K562 (cell line): ENCODE measurements at regions not wholly inside any gene's neighbourhood (a gene's known extent, or its start where the extent isn't known, plus 50 kb on each side); places are given as distances from the start of the nearest gene placed in this dataset.

ENCODE experiments used
- FOXJ2 ChIP-seq: fragments of 200-800 bp; sonication (Bioruptor generic); IDR thresholded peaks from 2 replicates; pipeline ENCODE4 v1.6.1; 2016; ENCODE audit warnings: missing genetic modification characterization, missing compliant biosample characterization
- FOXK2 ChIP-seq, 2 experiments: fragments of 450-650 bp; IDR thresholded peaks in 1 of 2; conservative IDR thresholded peaks in 1 of 2; 2 replicates each; pipeline ENCODE4 v1.6.1; 2016; ENCODE audit warnings: low read depth in 2 of 2, mild to moderate bottlenecking in 1 of 2
- GATAD2A ChIP-seq: fragments of 450-650 bp; IDR thresholded peaks from 2 replicates; pipeline ENCODE4 v1.6.1; 2017
- ZNF507 ChIP-seq: conservative IDR thresholded peaks from 2 replicates; pipeline ENCODE4 v1.6.1; 2017; ENCODE audit warnings: missing genetic modification characterization, missing compliant biosample characterization
- TF ChIP-seq, protein P1 (sequence below), 2 experiments: fragments of 450-650 bp; formaldehyde crosslinking in 1 of 2; IDR thresholded peaks; 2 replicates each; pipeline versions ENCODE4 v1.4.0 to v1.6.1; 2014 to 2020; ENCODE audit warnings: mild to moderate bottlenecking in 2 of 2, borderline replicate concordance in 1 of 2, low read depth in 1 of 2

DNA sequence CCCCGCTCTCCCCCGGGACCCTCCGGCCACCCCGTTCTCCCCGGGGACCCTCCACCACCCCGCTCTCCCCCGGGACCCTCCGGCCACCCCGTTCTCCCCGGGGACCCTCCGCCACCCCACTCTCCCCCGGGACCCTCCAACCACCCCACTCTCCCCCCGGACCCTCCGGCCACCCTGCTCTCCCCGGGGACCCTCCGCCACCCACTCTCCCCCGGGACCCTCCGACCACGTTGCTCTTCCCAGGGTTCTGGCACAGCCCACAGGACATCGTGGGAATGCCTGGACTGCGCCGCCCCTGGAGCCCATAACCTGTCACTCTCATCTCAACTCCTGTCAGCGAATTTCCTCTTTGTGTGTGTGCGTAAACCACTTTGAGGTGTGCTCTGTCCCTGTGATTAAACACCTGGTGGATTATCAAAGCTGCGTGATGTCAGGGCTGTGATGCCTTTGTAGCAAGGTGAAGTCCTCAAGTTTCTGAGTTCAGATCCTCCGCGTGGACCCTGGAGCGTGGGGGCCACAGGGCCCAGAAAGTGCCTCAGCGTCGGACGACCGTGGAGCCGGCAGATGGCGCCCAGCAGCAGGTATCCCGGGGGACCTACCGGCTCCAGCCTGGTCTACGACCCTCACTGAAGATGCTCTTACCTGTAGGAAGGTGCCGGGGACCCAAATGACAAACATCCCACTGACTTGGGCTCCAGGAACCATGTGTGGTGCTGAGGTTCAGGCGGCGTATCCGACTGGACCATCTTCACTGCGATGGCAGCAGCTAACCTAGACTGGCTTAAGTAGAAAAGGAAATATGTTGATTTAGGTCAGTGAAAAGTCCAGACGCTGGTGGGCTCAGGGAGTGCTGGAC, 63.2 kb upstream of the GALNT9 start (continued):
- TF ChIP-seq, protein P1, sequence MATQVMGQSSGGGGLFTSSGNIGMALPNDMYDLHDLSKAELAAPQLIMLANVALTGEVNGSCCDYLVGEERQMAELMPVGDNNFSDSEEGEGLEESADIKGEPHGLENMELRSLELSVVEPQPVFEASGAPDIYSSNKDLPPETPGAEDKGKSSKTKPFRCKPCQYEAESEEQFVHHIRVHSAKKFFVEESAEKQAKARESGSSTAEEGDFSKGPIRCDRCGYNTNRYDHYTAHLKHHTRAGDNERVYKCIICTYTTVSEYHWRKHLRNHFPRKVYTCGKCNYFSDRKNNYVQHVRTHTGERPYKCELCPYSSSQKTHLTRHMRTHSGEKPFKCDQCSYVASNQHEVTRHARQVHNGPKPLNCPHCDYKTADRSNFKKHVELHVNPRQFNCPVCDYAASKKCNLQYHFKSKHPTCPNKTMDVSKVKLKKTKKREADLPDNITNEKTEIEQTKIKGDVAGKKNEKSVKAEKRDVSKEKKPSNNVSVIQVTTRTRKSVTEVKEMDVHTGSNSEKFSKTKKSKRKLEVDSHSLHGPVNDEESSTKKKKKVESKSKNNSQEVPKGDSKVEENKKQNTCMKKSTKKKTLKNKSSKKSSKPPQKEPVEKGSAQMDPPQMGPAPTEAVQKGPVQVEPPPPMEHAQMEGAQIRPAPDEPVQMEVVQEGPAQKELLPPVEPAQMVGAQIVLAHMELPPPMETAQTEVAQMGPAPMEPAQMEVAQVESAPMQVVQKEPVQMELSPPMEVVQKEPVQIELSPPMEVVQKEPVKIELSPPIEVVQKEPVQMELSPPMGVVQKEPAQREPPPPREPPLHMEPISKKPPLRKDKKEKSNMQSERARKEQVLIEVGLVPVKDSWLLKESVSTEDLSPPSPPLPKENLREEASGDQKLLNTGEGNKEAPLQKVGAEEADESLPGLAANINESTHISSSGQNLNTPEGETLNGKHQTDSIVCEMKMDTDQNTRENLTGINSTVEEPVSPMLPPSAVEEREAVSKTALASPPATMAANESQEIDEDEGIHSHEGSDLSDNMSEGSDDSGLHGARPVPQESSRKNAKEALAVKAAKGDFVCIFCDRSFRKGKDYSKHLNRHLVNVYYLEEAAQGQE (IDR thresholded peaks at IDR 0.05; ENCODE audit: borderline replicate concordance) = peak; percentile 25; the same call in 1 of the 2 replicates
- TF ChIP-seq, protein P1 (CRISPR knock-in tag; IDR thresholded peaks at IDR 0.05; ENCODE audit: low read depth) = no peak
- TF ChIP-seq ZNF507 (no peak), GATAD2A (no peak), FOXK2 (conservative IDR thresholded peaks at IDR 0.05 in 1 of 2, IDR thresholded peaks at IDR 0.05 in 1 of 2; ENCODE audit: low read depth in 2 of 2) (no peak), FOXJ2 (tag) (no peak)
